NCI-H1930 (cell line): ENCODE measurements at regions not wholly inside any gene's neighbourhood (a gene's known extent, or its start where the extent isn't known, plus 50 kb on each side); places are given as distances from the start of the nearest gene placed in this dataset.
"Not testable (repeated sequence)": the region's sequence is repeated elsewhere in the genome, so short reads cannot be mapped to it uniquely, and the experiment has no call there.

Source experiments
- DNase-seq, 2 experiments: peaks; one replicate each; lab custom pipeline; 2025; lab: John Stamatoyannopoulos, UW

- DNase-seq = peak in 1 of 2 experiments; percentile 18
Observed at GRCh38 chr18:21928925-21929324, 188.3 kb downstream of the MIB1 start.

- no peak for DNase-seq
Observed at GRCh38 chr18:21930177-21930576, 189.6 kb downstream of the MIB1 start.

DNA sequence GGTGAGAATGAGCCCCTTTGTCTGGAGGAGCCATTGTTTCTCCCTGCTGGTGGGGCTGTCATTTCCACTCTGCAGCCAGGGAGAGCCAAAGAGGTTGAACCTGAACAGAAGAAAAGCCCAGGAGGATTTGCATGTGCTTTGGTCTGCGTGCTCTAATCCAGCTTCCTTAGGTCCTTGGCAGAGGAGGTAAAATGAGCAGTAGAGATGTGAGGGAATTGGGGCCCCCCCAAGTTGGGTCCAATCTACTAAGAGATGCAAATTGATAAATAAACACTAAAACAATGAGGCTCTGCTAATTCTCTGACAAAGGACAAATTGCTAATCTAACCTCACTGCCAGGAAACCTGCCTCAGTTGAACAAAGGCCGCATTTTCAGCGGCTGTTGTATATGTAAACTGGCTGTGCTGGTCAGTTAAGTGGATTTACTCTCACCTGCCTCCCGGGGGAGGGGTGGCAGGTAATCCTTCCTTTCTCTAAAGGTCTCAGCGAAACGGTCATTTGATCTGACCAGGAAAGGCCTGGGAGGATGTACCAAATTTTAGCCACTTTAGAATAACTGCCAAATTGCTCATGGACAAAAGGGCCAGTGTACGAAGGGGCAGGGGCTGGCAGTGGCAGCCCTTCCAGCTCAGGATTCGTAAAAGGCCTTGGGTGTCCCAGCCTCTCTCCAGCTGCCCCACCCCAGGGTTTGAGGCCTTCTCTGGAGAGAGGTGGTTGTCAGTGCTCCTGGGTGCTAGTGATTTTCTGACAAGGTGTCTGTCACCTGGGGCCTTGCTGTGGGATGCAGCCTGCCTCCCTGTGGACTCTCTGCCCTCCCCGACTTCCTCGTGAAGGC is 193.6 kb downstream of the MIB1 start:
- no peak for DNase-seq

- DNase-seq = no peak
Observed at GRCh38 chr18:21934766-21935015, 194.1 kb downstream of the MIB1 start.

DNA sequence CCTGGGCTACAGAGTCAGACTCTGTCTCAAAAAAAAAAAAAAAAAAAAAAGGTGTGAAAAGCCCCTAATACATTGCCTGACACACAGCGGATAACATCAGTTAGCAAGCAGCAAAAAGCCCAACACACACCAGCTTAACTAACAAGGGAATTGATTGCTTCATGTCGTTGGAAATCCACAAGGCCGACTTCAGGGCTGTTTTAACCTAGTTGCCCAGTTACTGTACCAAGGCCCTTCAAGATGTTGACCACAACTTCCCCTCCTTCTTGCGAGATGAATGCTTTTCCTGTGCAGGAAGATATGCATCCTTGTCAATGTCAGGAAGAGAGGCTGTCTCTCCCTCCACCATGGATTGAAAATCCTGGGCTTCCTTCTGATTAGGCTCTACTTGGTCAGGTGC is 202.9 kb downstream of the MIB1 start:
- DNase-seq = no peak

DNA sequence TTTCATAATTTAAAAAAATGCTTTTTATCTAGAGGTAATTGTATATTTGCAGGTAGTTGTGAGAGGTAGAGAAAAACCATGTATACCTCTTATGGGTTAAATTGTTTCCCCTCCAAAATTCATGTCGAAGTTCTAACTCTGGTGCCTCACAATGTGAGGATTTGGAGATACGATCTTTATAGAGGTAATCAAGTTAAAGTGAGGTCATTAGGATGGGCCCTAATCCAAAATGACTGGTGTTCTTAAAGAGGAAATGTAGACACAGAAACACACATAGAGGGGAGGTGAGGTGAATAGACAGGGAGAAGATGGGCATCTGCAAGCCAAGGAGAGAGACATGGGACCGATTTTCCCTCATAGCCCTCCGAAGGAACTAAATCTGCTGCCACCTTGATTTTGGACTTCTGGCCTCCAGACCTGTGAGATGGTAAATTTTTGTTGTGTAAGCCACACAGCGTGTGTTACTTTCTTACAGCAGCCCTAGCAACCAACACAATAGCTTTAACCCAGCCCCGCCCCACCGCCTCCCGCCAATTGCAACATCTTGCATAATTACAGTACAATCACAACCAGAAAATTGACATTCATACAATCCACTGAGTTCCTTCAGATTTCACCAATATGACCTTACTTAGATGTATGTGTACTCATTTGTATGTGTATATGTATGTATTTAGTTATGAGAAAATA is 208.9 kb downstream of the MIB1 start:
- DNase-seq = no peak

- DNase-seq = peak; percentile 14 to 52
Observed at GRCh38 chr18:21955757-21956652, 213.4 kb upstream of the GATA6 start.

DNA sequence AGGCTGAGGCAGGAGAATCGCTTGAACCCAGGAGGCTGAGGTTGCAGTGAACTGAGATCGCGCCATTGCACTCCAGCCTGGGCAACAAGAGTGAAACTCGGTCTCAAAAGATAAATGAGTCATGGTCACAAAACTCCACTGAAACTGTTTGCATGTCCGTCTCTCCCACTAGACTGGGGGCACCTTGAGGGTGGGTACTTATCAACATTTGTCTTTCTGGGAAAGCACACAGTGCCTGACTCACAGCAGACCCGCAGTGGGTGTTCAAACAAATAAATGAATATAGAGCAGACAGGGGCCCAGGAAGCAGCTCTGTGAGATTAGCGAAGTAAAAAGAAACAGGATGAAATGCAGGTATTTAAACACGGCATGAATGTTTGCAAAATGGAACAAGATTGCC is 211.1 kb upstream of the GATA6 start:
- DNase-seq = no peak

- no peak for DNase-seq
Observed at GRCh38 chr18:21958707-21959450, 210.5 kb upstream of the GATA6 start.

- DNase-seq = no peak
Observed at GRCh38 chr18:21960189-21960588, 209.2 kb upstream of the GATA6 start.

DNA sequence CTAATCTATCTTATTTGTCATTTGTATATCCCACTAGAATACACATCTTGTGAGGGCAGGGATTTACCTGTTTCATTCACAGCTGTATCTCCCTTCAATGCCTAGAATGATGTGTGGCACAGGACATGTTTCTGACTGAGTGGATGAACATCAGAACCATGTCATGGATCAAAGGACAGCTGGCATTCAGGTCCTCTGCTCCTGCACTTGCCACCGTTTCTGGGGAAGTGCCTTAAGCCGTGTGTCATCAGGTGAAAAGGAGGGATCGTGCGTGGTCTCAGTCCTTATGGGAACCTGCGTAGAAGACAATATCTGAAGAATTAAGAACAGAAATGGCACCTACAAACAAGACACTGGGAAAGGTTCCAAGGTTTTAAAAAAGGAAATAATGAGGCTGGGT is 206.1 kb upstream of the GATA6 start:
- no peak for DNase-seq

DNA sequence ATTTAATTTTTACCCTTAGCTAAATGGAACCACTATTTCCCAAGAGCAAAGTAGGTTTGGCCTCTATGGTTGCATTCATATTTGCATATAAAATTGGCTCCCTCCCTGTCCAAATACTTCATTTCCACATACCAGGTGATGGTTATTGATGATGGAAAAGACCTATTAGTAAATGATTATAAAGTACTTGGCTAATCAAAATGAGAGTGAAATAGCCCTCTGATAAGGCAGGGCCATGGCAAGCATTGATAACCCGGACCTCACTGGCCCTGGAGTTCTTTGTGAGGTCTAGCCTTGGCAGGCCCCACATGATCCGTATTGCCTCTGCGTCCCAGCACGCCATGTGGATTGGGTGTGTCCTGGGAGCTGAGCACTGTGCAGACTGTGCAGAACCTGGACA is 201.1 kb upstream of the GATA6 start:
- DNase-seq = no peak

DNA sequence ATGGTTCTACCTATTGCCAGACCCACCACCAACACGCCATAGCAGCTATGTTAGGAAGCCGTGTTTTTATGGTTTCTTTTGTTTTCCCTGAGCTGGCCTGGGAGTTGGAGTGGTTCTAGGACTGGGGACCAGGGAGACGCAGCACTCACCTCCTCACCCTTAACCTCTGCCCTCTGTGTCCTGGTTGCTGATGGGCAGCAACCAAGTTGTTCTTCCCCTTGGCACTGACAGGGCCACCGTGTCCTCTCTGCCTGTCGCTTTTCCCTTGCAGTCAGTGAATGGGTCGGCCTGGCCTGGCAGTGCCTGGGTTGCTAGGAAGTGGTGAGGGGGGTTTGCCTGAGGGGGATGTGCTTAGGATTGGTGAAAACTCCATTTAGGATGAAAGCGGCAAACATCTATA is 197.1 kb upstream of the GATA6 start:
- no peak for DNase-seq

DNA sequence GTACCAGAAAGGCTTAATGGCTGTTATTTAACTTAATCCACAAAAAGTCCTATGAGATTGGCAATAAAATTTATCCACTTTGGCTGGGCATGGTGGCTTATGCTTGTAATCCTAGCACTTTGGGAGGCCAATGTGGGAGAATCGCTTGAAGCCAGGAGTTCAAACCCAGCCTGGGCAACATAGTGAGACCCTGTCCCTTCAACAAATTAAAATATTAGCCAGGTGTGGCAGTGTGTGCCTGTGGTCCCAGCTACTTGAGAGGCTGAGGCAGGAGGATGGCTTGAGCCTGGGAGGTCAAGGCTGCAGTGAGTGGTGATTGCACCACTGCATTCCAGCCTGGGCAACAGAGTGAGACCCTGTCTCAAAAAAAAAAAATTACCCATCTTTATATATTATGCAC is 193.4 kb upstream of the GATA6 start:
- not testable (repeated sequence) for DNase-seq

DNA sequence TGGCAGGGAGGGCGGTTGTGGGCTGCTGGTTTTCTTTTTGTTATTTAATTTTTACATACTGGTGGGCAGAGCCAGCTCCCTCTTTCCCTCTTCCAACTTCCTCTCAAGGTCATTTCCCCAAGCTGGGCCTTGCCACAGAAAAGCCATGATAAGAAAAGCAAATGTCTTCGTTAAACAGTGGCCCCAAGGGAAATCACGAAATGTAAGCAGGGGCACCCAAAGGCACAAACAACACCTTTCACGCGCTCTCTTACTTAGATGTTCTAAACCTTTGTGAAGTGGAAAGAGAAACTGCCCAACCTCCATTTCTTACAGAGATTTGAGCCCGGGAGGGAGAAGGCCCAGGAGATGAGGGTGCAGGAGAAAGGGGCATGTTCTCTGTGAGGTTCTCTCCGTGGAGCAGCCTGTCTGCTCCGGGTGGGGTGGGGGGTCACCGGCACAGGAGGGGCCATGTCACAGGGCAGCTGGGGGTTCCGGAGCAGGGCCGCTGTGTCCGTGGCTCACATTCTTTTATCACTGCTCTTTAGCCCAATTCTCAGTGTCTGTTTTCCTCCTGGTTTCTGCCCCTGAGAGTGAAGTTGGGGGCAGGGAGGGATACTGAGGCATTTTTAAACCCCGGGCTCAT is 190.7 kb upstream of the GATA6 start:
- DNase-seq = no peak

DNA sequence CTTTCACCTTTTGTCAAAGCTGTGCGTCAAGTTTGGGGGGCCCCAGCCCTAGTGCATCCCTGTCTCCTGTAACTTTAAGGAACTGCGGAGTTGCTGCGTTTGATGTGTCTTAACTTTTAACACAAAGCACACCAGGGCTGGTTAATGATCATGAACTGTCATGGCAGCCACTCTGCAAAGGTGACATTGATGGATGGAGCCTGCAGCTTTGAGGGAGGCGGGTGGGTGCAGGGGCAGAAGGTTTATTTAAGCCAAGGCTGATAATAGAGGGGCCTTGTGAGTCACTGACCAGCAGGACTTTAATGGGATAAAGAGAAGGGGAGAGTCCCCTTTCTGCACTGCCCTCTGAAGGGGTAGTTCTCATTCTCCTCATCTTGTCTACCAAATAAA is 190.2 kb upstream of the GATA6 start:
- no peak for DNase-seq

- DNase-seq = no peak
Observed at GRCh38 chr18:21979759-21980158, 189.6 kb upstream of the GATA6 start.

GRCh38 chr18:21980744-21981143 is 188.6 kb upstream of the GATA6 start:
- DNase-seq = no peak

DNA sequence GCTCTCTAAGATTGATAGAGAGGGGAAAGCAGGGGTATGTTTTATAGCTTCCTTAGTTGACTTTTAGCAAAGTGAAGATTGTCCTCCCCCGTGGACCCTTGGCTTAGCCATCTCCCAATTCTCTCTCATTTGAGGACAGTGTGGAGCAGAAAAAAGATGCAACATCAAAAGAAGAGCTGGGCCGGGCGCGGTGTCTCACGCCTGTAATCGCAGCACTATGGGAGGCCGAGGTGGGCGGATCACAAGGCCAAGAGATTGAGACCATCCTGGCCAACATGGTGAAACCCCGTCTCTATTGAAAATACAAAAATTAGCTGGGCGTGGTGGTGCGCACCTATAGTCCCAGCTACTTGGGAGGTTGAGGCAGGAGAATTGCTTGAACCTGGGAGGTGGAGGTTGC is 187.9 kb upstream of the GATA6 start:
- DNase-seq = not testable (repeated sequence)

GRCh38 chr18:21991081-21991534 is 178.3 kb upstream of the GATA6 start:
- no peak for DNase-seq

- no peak for DNase-seq
Observed at GRCh38 chr18:21991886-21992285, 177.5 kb upstream of the GATA6 start.
